ENCODE measurements at regions not wholly inside any gene's neighbourhood (a gene's known extent, or its start where the extent isn't known, plus 50 kb on each side); places are given as distances from the start of the nearest gene placed in this dataset.
"Not testable (repeated sequence)": the region's sequence is repeated elsewhere in the genome, so short reads cannot be mapped to it uniquely, and the experiment has no call there.

DNA sequence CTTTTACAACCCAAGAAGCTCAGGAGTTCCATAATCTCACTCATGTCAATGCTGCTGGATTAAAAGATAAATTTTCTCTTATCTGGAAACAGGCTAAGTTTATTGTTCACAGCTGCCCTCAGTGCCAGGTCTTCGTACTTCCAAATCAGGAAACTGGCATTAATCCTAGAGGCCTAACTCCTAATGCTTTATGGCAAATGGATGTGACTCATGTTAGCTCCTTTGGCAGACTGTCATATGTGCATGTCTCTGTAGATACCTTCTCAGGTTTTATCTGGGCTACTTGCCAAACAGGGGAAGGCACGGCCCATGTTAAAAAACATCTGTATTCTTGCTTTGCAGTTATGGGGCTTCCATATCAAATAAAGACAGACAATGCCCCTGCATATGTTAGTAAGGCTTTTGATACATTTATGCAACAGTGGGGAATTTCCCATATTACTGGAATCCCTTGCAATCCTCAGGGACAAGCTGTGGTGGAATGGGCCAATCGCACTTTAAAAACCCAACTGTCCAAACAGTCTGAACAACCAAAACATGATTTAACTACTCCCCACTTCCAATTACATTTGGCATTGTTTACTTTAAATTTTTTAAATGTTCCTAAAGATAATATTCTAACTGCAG, 570.8 kb upstream of the PTGER4 start:
- DNase-seq, result not testable (repeated sequence)

DNA sequence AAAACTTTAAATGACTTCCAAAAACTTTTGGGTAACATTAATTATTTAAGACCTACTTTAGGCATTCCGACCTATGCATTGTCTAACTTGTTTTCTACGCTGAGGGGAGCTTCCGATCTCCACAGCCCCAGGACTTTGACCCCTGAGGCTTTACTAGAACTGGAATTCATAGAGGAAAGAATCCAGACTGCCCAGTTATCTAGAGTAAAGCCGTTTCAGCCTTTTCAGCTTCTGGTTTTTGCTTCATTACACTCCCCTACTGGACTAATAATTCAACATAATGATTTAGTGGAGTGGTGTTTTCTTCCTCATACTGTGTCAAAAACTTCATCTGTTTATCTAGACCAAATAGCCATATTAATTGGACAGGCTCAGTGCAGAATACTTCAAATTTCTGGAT, 571.9 kb upstream of the PTGER4 start:
- DNase-seq, result peak; percentile 5

GRCh38 chr5:40106847-40107246, 572.9 kb upstream of the PTGER4 start:
- DNase-seq, result peak; percentile 87

- no peak for DNase-seq
These were observed 581.4 kb upstream of the PTGER4 start for GRCh38 chr5:40098313-40098712.

DNA sequence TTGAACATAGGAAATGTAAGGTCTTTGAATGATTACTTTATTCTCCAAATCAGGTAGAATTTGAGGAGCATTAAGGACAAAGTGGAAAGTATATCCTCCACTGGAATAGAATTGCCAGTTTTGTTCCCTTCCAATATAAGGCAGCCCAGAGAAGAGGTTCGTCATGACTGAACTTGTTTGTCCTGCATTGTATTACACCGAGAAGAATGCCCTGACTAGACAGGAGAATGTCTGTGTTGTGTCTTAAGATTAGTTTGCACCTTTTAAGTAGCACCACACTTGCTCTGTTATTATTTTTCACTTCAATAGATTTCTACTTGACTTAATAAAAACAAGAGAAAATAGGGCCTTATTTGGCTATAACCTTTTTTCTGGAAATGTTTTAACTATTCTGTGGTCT, 586.2 kb upstream of the PTGER4 start:
- no peak for DNase-seq

GRCh38 chr5:40089269-40089668, 590.4 kb upstream of the PTGER4 start:
- peak; percentile 59 for DNase-seq

GRCh38 chr5:40084614-40085013, 595.1 kb upstream of the PTGER4 start:
- no peak for DNase-seq

GRCh38 chr5:40082313-40082712, 597.4 kb upstream of the PTGER4 start:
- no peak for DNase-seq

GRCh38 chr5:40080191-40080590, 599.5 kb upstream of the PTGER4 start:
- DNase-seq, result peak; percentile 1

- DNase-seq, result no peak
These were observed 600.7 kb upstream of the PTGER4 start for GRCh38 chr5:40078898-40079575.

DNA sequence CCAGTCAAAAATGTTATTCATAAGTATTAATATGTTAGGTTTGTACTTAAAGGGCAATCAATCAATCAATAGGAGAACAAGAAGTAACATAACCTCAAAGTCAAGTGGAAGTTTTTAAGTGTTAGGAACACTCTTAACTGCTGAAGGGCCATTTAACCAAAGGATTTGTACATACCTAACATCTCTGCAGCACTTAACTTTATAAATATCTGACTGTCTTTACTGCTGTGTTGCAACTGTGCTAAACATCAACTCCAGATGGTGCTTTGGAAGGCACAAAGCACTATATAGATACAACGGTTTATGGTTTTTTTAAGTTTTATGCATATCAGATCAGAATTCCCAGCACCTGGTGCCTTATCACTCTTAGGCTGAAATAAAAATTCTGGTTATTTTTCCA, 604.9 kb upstream of the PTGER4 start:
- DNase-seq, result no peak

DNA sequence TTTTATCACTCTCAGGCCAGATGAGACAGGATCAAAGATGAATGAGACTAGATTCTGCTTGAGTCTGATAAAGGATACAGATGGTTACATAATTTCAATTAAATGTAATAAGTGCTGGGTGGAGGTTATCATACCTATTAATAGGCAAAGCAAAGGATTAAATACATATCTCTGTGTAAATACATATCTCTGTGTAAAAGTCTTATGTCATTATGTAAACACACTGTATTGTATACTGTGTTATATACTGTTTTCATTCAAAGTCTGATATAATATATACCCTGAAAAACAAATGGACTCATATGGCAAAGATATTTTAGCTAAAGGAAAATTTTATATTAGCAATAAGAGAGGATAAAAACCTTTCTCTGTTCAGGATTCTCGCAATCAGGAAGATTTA, 605.8 kb upstream of the PTGER4 start:
- no peak for DNase-seq

DNA sequence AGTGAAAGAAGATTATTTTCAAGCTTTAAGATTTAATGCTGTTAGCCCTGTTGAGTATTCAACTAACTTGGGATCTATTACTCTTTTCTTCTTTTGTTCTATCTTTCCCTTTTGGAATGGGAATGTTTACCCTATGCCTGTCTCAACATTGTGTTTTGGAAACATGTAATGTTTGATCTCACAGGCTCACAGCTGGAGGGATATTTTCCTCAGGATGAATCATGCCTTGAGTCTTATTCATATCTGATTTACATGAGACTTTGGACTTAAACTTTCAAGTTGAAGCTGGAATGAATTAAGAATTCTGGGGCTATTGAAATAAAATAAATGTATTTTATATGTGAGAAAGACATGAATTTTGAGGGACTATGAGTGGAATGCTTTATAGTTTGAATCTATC, 607.8 kb upstream of the PTGER4 start:
- no peak for DNase-seq

- no peak for DNase-seq
These were observed 613.1 kb upstream of the PTGER4 start for GRCh38 chr5:40066616-40067015.

DNA sequence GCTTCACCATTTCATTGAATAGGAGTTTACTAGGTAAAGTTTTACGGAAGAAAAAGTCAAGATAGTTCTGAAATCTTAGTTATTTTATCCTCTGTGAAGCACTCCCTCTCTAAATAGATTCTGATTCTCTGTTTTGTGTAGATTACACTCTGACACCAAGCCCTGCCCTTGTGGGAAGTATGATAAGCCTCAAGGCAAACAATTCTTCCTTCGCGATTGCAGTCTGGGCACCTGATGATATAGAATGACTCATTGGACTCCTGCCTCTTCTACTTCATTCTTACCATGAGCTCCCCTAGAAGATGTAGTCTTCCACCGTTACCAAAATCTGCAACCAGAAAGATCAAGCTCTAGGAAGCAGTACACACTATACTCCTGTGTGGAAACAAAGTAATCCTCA, 626.9 kb upstream of the PTGER4 start:
- no peak for DNase-seq

DNA sequence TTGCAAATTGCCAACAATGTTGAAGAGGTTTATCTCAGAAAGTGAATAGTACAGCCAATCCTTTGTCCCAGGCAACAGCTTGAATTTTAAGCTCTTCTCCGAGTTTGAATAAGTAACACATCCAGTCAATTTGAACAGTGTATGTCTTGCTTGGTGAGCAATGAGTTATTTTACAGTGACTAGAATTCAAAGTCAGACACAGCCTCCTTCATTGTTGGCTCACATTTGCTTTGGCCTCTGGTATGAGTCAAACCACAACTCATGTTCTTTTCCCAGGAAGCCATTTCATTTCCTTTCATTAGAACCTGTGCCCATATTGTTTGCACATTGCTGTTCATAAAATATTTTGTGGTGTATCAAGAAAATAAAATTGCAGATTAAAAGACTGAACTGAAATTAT, 622.0 kb upstream of the DAB2 start:
- DNase-seq, result no peak

DNA sequence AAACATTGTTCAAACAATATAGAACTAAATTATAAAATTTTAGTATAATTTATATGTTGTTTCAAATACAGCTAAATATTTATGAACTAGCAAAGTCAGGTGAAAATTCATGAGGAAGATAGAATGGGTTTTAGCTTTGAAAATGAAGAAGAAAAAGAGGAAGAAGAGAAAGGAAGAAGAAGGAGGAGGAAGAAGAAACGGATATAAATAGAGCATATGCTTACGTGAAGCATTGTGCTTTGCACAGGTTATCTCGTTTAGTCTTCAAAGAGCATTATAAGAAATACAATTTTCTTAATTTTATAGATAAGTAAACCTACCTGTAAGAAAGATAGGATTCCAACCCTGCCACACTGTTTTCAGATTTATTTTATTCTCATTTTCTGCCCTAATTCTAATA, 620.6 kb upstream of the DAB2 start:
- no peak for DNase-seq

DNA sequence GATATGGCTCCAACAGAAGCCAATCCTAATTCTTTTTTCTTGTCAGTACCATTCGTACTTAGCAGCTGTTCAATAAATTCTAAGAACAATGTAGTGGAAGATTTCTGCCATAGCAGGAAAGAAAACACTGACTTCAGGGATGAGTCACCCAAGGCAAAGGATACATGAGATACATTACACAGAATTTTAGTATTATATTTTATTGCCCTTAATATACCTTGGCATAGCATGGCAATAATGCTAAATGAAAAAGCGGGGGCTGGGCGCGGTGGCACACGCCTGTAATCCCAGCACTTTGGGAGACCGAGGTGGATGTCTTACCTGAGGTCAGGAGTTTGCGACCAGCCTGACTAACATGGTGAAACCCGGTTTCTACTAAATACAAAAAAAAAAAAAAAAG, 619.1 kb upstream of the DAB2 start:
- no peak for DNase-seq

DNA sequence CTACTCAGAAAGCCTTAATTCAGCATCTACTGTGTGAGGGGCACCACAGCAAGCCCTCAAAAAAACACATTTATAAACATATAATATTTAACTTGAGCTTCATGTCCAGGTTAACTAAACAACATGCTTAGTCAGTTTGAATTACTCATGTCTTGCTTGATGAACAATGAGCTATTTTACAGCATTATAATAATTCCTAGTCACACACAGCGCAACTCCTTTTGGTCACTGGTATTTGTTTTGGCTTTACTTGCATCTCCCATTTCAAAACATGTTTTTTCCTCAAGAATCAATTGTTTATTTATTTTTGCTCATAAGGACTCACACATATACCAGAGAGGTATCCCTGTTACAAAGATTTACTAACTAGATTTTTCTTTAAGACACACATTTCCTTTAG, 616.7 kb upstream of the DAB2 start:
- DNase-seq, result no peak

DNA sequence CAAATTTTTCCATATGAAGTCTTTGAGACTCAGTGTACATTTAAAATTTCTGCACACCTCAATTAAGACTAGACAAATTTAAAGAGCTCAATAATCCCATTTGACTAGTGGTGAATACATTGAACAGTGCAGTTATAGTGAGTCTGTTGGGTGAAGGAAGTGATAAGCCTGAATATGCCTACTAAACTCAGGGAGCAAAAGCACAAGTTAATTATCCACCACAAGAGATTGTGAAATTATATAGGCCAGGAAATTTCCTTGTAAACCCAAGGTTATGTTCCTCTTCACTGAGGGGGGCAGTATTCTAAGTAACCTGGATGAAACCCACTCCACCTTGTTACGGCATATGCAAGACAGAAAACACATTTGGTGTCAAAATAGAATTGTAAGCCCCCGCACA, 612.9 kb upstream of the DAB2 start:
- no peak for DNase-seq

DNA sequence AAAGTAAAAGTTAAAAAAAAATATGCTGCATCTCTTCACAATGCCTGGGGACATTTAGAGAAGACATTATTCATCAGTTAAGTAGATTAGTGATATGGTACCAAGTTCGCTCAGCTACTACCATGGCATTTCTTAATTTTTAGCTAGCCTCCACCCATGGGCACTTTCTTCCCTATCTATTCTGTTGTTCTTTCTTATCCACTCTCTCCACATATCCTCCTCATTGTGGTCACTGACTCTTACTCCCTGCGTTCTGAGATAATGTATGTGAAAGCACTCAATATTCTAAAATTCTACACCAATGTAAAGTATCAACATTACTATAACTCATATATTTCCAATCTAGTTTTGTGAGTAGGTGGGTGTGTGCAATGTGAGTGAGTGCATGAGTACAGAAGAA, 609.7 kb upstream of the DAB2 start:
- DNase-seq, result no peak

- no peak for DNase-seq
These were observed 608.6 kb upstream of the DAB2 start for GRCh38 chr5:40033411-40033810.

- DNase-seq, result no peak
These were observed 608.2 kb upstream of the DAB2 start for GRCh38 chr5:40033009-40033408.

GRCh38 chr5:40030661-40031060, 605.9 kb upstream of the DAB2 start:
- DNase-seq, result no peak
